Endothelial cell of umbilical vein (primary cell): ENCODE measurements at regions not wholly inside any gene's neighbourhood (a gene's known extent, or its start where the extent isn't known, plus 50 kb on each side); places are given as distances from the start of the nearest gene placed in this dataset.

Source experiments
- BruUV-seq: library from RNA; stranded (reverse); fragments of 400-500 nt; replicated peaks from 2 replicates; lab custom pipeline; 2021; lab: Mats Ljungman, UMichigan
- CTCF ChIA-PET: fragments of 300-600, 350-600 bp; sonication (Branson Sonifier 250); formaldehyde crosslinking; loops from one replicate; lab custom pipeline; 2021; ENCODE audit warnings: antibody characterized with exemption, inconsistent platforms; lab: Charles Lee
- POLR2A ChIA-PET: fragments of 300-600, 350-600 bp; sonication (Branson Sonifier 250); formaldehyde crosslinking; loops from one replicate; lab custom pipeline; 2021; ENCODE audit warnings: antibody characterized with exemption, inconsistent platforms; lab: Charles Lee
- DNase-seq: peaks from one replicate; pipeline ENCODE4 v3.0.0-alpha.2; 2011; ENCODE audit warnings: low read depth, low spot score
- FAIRE-seq: peaks from 2 replicates; lab custom pipeline; 2011; peaks lifted over from hg19 to GRCh38; lab: Jason Lieb, UNC
- H2AFZ ChIP-seq: 2 replicates; pipeline ENCODE4 v1.6.0; 2012; ENCODE audit warnings: low read depth, low read length, control low read depth, inconsistent platforms
- H3K27ac ChIP-seq: 2 replicates; pipeline ENCODE4 v1.5.1; 2011; ENCODE audit warnings: low read depth, mild to moderate bottlenecking, control low read depth, low read length, moderate library complexity; ENCODE audit not compliant: insufficient read depth
- H3K27me3 ChIP-seq, 2 experiments: 2 replicates each; pipeline versions ENCODE4 v1.6.0 to v1.6.1; 2011; ENCODE audit warnings: low read length in 2 of 2, mixed read lengths in 1 of 2; ENCODE audit not compliant: control insufficient read depth in 2 of 2, insufficient read depth in 2 of 2
- H3K36me3 ChIP-seq, 2 experiments: 2 replicates in 1 of 2; 3 replicates in 1 of 2; pipeline ENCODE4 v1.5.1; 2011; ENCODE audit warnings: low read length in 2 of 2, mild to moderate bottlenecking in 1 of 2, moderate library complexity in 1 of 2; ENCODE audit not compliant: control insufficient read depth in 2 of 2, insufficient read depth in 2 of 2; ENCODE audit errors: extremely low read depth in 1 of 2
- H3K4me1 ChIP-seq: 3 replicates; pipeline ENCODE4 v1.5.1; 2011; ENCODE audit warnings: mild to moderate bottlenecking, low read length; ENCODE audit not compliant: control insufficient read depth, insufficient read depth; ENCODE audit errors: extremely low read depth
- H3K4me2 ChIP-seq: 2 replicates; pipeline ENCODE4 v1.6.1; 2011; ENCODE audit warnings: low read length, control low read depth, mixed read lengths; ENCODE audit not compliant: insufficient read depth
- H3K4me3 ChIP-seq, 3 experiments: fragments of 200-600 bp in 1 of 3; sonication (generic), shearing (Covaris generic) in 1 of 3; replicated peaks in 1 of 3; 2 replicates each; pipeline ENCODE4 v1.5.1; 2011 to 2016; ENCODE audit warnings: control low read depth in 3 of 3, low read length in 3 of 3, mild to moderate bottlenecking in 2 of 3, inconsistent platforms in 1 of 3, low read depth in 1 of 3, moderate library complexity in 1 of 3; ENCODE audit not compliant: insufficient read depth in 1 of 3
- H3K79me2 ChIP-seq: 2 replicates; pipeline ENCODE4 v1.6.0; 2012; ENCODE audit warnings: low read length, inconsistent platforms; ENCODE audit not compliant: control insufficient read depth, insufficient read depth
- H3K9ac ChIP-seq: replicated peaks from 2 replicates; pipeline ENCODE3; 2011; ENCODE audit warnings: low read length, control low read depth; ENCODE audit not compliant: insufficient read depth; ENCODE audit errors: extremely low read depth
- H3K9me1 ChIP-seq: replicated peaks from 3 replicates; pipeline ENCODE4 v1.6.0; 2011; ENCODE audit warnings: mild to moderate bottlenecking, low read length; ENCODE audit not compliant: control insufficient read depth, insufficient read depth; ENCODE audit errors: extremely low read depth
- H3K9me3 ChIP-seq: replicated peaks from 2 replicates; pipeline ENCODE4 v1.5.1; 2012; ENCODE audit warnings: low read length, inconsistent platforms; ENCODE audit not compliant: control insufficient read depth, insufficient read depth
- H4K20me1 ChIP-seq: replicated peaks from 2 replicates; pipeline ENCODE3; 2011; ENCODE audit warnings: mild to moderate bottlenecking, low read length; ENCODE audit not compliant: control insufficient read depth, insufficient read depth; ENCODE audit errors: extremely low read depth
- EZH2 ChIP-seq: IDR thresholded peaks from 2 replicates; pipeline ENCODE4 v1.6.1; 2012; ENCODE audit warnings: borderline replicate concordance, low read depth, mild to moderate bottlenecking, moderate library complexity, low read length, inconsistent platforms; ENCODE audit not compliant: severe bottlenecking
- FOS ChIP-seq: IDR thresholded peaks from 2 replicates; pipeline ENCODE4 v1.6.1; 2011; ENCODE audit warnings: mild to moderate bottlenecking, low read length, moderate library complexity, borderline replicate concordance; ENCODE audit not compliant: insufficient read depth
- GATA2 ChIP-seq: IDR thresholded peaks from 2 replicates; pipeline ENCODE4 v1.7.0; 2011; ENCODE audit warnings: low read depth, mild to moderate bottlenecking, moderate library complexity, mixed read lengths, low read length; ENCODE audit not compliant: insufficient read length, insufficient read depth
- JUN ChIP-seq: IDR thresholded peaks from 2 replicates; pipeline ENCODE4 v1.6.1; 2011; ENCODE audit warnings: borderline replicate concordance, low read depth; ENCODE audit not compliant: insufficient read length, insufficient read depth
- MYC ChIP-seq: IDR thresholded peaks from one replicate; pipeline ENCODE4 v1.6.1; 2011; ENCODE audit warnings: mild to moderate bottlenecking, low read depth, low read length
- POLR2A ChIP-seq: IDR thresholded peaks from 2 replicates; pipeline ENCODE4 v1.6.1; 2012; ENCODE audit warnings: low read depth, mild to moderate bottlenecking, control low read depth, low read length
- POLR2AphosphoS5 ChIP-seq: IDR thresholded peaks from 2 replicates; pipeline ENCODE4 v1.6.1; 2012; ENCODE audit warnings: low read depth, mild to moderate bottlenecking, control low read depth, low read length, moderate library complexity; ENCODE audit not compliant: insufficient read depth
- dilution Hi-C: fragments of 300-500 bp; cut with MboI; formaldehyde crosslinking; loops from one replicate; pipeline ENCODE4 v1.15.0; 2019; ENCODE audit warnings: low sequenced_read_pairs; ENCODE audit not compliant: extremely low pct_ligation_motif_present
- intact Hi-C: fragments of 100-400 bp; cut with micrococcal nuclease; formaldehyde crosslinking; loops from one replicate; pipeline ENCODE4 v1.10.0; 2022
- TF ChIP-seq, protein P1 (sequence below), 2 donors: IDR thresholded peaks; 1 replicate in 1 of 2; 2 replicates in 1 of 2; pipeline ENCODE4 v1.5.1; 2011; ENCODE audit warnings: low read length in 2 of 2, mild to moderate bottlenecking in 2 of 2, moderate library complexity in 2 of 2, control low read depth in 1 of 2, inconsistent platforms in 1 of 2, low read depth in 1 of 2; ENCODE audit not compliant: insufficient read depth in 1 of 2; ENCODE audit errors: extremely low read depth in 1 of 2
- TF ChIP-seq, protein P2 (sequence below): IDR thresholded peaks from 2 replicates; pipeline ENCODE4 v1.6.1; 2011; ENCODE audit not compliant: insufficient read depth, insufficient read length

GRCh38 chr7:138228769-138229168 is 152.5 kb downstream of the AKR1D1 start:
- BruUV-seq, result no TSS peak
- ChIA-PET POLR2A (no interaction called here), CTCF (no interaction called here)
- Histone ChIP-seq H3K79me2 (no peaks in the 10 kb centered on the region), H4K20me1 (no peaks in the 10 kb centered on the region), H3K27ac (no peak overlapping the region), H3K4me1 (no peaks in the 10 kb centered on the region), H3K9me1 (no peaks in the 10 kb centered on the region), H3K36me3 (no peaks in the 10 kb centered on the region), H2AFZ (no peak overlapping the region), H3K9me3 (no peaks in the 10 kb centered on the region), H3K27me3 (no peaks in the 10 kb centered on the region), H3K9ac (no peak overlapping the region), H3K4me3 (no peak overlapping the region), H3K4me2 (no peak overlapping the region)
- DNase-seq (no peak), FAIRE-seq (no peak)
- TF ChIP-seq, protein P1, sequence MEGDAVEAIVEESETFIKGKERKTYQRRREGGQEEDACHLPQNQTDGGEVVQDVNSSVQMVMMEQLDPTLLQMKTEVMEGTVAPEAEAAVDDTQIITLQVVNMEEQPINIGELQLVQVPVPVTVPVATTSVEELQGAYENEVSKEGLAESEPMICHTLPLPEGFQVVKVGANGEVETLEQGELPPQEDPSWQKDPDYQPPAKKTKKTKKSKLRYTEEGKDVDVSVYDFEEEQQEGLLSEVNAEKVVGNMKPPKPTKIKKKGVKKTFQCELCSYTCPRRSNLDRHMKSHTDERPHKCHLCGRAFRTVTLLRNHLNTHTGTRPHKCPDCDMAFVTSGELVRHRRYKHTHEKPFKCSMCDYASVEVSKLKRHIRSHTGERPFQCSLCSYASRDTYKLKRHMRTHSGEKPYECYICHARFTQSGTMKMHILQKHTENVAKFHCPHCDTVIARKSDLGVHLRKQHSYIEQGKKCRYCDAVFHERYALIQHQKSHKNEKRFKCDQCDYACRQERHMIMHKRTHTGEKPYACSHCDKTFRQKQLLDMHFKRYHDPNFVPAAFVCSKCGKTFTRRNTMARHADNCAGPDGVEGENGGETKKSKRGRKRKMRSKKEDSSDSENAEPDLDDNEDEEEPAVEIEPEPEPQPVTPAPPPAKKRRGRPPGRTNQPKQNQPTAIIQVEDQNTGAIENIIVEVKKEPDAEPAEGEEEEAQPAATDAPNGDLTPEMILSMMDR (IDR thresholded peaks at IDR 0.05; ENCODE audit: extremely low read depth in 1 of 2, insufficient read depth in 1 of 2, low read depth in 1 of 2, low read length in 2 of 2), result no peak
- TF ChIP-seq GATA2, result no peak
- TF ChIP-seq POLR2AphosphoS5, result no peak
- no peak for TF ChIP-seq JUN
- TF ChIP-seq, protein P2, sequence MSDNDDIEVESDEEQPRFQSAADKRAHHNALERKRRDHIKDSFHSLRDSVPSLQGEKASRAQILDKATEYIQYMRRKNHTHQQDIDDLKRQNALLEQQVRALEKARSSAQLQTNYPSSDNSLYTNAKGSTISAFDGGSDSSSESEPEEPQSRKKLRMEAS, result no peak
- TF ChIP-seq MYC, result no peak
- TF ChIP-seq FOS, result no peak
- no peak for TF ChIP-seq EZH2
- TF ChIP-seq POLR2A, result no peak
- intact Hi-C loops, result no loop called here
- dilution Hi-C loops, result no loop called here
